Activated gamma-delta T cell treated with anti-CD3 and anti-CD28 coated beads, Interleukin-2, amount 50 U/mL, for 16 hours (primary cell): ENCODE measurements at regions not wholly inside any gene's neighbourhood (a gene's known extent, or its start where the extent isn't known, plus 50 kb on each side); places are given as distances from the start of the nearest gene placed in this dataset.
"Not testable (repeated sequence)": the region's sequence is repeated elsewhere in the genome, so short reads cannot be mapped to it uniquely, and the experiment has no call there.

Source experiments
- DNase-seq: peaks from one replicate; pipeline ENCODE4 v3.0.0-alpha.2; 2020; ENCODE audit warnings: low read depth

DNA sequence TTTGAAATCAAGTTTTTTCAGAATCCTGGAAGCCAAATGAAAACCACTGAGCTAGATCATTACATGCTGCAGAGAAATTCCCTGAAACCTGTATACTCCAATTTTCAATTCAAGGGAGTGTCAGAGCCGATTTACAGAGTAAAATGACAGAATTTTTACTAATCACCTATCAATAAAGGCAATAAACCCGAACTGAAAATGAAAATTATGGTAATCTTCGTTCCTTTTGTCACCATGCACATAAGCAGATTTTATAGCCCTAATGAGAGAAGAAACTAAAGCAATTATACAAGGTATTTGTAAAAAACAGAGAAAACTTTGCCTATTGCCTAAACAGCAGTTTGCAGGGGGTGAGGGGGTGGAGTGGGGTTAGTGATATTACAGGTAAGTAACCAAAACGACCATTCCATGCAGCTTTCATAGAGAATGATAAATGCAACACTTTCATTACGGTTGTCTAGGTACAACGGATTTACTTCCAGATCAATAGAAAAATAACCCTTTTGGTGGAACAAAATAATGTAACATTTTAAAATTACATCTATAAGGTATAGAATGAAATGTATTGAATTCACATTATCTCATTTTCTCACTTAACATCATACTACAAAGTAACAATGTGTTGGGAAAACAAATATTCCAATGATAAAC, 115.2 kb upstream of the BEND6 start:
- no peak for DNase-seq

DNA sequence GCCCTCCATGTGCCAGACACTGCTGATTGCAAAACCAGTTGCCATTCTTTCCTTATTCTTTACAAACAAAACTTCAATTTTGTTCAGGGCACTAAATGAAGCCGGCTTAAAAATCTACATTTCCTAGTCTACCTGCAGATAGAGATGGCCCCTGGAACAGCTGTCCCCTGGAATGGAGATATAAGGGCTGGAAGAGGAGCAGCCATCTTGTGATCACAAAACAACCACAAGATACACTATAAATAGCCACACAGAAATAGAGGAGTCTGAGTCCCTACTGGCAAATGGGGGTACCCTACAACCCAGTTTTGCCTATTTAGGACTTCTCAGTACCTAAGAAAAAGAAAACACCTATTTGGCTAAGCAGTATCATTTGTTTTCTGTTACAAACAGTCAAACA, 115.9 kb upstream of the BEND6 start:
- DNase-seq = no peak

DNA sequence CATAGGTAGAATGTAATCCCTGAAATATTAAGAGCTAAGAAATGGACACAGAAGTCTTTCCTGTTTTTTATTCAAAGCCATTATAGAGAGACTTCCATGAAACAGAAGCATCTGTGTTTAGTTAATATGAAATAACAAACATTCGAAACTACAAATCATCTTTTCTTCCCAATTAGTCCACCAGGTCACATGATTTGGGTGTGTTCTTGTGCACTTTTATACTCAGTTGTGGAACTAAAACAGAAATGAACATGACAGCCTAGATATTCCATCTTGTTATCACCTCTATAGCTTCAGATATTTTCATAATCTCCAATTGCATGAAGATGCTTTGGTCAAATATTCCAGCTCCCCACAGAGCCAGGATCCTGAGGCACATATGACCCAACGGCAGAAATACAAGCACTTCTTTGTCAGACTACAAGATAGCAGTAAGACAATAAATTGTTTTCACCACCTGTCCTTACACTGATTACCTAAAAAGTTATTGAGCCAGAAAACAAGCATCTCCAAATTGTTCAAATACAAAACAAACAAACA, 116.8 kb upstream of the BEND6 start:
- DNase-seq = no peak

DNA sequence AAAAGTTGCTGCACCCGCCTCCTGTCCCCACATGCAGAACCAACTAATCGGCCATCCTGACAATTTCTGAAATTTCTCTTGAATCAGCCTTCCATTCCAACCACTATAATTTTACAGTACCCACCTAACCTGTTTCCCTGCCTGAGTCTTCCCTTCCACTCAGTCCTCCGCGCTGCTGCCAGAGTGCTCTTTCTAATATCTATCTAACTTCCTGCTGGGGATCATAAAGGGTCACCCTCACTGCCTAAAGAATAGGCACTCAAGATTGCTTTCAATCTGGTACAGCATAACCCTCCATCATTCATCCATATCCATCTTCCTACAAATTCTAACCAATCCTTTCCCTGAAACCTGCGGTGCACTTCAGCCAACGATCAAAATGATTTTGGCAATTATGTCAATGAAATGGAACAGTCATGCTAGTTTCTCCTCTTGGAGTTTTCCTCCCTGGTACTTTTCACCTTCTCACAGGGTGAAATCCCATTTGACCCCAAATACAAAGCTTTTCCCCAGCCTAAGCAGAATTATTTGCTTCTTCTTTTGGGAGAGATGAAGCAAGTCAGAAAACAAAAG, 117.5 kb upstream of the BEND6 start:
- DNase-seq = no peak

DNA sequence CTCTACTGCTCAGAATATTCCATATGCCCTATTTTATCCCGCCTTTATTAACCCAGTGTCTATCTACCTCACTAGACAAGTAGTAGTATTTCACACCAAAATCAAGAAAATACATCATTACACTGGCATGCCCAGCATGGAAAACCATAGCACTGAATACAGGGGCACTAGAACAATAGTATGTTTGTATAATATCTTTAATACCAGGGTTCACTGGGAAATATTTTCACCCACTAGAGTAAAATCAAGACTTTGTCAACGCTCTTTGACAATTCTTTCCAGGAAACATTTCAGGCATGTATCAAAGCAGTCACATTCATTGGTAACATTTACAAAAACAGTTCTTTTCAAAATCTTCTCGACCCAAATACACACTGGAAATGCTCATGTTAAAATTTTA, 119.3 kb upstream of the BEND6 start:
- DNase-seq = no peak

DNA sequence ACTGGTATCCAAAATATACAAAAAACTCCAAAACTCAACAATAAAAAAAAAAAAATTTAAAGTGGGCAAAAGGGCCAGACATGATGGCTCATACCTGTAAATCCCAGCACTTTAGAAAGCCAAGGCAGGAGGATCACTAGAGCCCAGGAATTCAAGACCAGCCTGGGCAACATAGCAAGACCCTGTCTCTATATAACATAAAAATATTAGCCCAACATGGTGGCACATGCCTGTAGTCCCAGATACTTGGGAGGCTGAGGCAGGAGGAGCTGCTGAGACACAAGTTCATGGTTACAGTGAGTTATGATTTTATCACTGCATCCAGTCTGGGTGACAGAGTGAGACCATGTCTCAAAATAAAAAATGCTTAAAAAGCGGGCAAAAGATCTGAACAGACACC, 121.0 kb upstream of the BEND6 start:
- DNase-seq = no peak

DNA sequence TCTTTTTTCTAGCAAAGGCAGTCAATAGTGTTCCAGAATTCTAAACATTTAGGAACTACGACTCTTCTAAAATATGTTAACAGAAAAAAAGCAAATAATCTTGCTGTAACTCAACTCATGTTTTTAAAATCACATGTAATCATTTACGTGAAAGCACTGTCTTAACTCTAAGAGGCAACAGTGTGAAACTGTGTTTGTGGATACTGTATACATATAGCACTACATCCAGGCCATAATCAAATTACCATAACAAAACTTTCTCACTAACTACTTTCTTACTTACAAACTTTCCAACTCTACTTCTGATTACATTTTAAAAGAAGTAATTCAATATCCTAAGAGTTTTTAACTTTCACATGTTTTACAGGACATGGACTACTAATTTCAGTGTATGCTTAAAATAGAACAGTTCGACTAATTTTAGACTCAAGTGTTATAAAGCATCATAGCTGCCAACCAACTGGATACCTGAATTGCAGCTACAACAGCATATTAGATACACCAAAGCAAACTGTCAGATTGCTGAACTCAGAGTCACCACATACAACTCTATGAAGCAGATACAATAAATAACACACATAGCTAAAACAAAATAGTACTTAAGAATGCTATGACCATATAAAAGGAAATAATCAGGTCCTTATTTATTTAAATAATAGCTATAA, 121.6 kb upstream of the BEND6 start:
- DNase-seq = no peak

DNA sequence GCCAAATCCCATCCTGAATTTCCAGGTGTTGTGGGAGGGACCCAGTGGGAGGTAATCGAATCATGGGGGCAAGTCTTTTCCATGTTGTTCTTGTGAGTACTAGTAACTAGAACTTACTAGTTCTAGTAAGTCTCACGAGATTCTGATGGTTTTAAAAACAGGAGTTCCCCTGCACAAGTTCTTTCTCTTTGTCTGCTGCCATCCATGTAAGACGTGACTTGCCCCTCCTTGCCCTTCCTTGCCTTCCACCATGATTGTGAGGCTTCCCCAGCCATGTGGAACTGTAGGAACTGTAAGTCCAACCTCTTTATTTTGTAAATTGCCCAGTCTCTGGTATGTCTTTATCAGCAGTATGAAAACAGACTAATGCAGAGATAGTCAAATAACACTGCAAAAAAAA, 122.7 kb upstream of the BEND6 start:
- no peak for DNase-seq

DNA sequence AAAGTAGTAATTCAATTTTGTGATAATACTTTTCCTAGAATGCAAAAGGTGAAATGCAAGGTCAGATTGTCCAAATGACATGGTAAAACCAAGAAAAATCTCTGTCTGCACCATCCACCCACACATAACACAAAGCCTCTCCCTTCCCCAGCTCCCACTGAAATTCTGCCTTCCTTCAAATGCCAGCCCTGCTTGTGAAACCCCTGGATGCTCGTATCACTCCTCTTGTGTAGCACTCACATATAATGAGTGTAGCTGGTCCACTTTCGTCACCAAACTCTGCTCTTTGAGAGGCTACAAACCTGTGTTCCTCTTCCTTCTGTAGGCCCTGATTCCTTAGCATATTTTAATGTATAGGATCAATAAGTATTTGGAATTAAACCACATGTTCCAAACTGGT, 123.6 kb upstream of the BEND6 start:
- DNase-seq = no peak

DNA sequence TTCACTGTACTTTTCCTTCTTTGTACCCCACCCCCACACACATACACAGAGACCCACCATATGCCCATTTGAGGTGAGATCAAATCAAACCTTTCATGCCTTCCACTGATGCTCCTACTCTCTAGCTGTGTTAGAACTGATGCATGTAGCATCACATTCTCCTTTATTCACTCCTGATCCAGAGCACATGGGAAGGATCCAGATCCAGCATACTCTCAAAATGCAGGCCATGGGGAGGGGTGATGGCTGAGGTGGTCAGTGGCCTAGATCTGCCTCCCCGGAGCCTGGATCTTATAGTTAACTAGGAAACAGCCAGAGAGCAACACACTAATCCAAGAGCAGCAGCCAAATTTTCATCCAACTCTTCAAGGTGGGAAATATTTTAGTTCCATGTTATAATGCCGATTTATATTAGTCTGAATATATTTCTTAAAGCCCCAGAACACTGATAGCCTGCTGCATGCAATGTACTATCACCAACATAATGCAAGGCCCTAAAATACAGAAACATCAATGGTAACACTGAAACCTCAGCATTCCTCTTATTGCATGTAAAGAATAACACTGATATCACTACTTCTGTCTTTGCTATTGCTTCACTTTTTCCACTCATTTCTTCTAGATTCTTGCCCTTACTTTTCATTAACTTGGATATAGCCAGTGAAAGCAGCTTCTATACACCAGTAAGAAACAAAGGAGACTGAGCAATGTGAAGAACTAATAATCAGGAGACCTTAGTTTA, 126.8 kb upstream of the BEND6 start:
- DNase-seq = no peak

DNA sequence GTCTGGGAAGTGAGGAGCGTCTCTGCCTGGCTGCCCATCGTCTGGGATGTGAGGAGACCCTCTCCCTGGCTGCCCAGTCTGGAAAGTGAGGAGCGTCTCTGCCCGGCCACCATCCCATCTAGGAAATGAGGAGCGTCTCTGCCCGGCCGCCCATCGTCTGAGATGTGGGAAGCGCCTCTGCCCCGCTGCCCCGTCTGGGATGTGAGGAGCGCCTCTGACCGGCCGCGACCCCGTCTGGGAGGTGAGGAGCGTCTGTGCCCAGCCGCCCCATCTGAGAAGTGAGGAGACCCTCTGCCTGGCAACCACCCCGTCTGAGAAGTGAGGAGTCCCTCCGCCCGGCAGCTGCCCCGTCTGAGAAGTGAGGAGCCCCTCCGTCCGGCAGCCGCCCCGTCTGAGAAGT, 130.5 kb upstream of the BEND6 start:
- DNase-seq = not testable (repeated sequence)

DNA sequence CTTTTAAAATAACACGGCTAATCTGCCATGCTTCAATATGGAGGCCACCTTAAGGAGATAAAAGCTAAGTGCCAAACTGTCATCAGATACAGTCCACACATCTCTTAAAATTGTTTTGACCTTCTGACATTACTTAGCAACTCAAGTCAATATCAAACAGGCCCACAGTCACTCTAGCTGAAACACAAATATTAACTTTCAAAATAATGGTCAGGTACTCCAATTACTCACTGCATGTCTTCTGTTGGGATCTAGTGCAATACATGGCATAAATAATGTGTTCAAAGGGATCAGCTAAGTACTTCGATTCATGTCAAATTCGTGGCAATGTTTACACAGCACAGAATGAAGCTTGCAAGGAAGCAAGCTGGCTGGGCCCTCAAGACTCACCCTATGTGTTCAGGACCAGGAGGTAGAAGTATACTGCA, 133.9 kb upstream of the BEND6 start:
- DNase-seq = no peak

DNA sequence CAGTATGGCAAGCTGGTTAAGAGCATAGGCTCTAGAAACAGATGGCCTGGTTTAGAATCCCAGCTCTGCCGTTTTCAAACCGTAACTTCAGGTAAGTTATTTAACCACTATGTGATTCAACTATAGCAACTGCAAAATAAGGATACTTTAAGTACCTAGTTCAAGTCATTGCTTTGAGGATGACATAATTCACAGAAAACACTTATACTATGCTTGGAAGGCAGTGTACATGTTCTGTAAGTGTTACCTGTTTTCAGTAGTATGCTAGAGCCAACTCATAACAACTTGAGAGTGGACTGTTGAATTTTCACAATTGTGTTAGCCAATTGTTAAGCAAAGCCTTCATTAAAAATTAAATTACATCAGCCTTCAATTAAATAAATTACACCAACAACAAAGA, 134.8 kb upstream of the BEND6 start:
- no peak for DNase-seq

DNA sequence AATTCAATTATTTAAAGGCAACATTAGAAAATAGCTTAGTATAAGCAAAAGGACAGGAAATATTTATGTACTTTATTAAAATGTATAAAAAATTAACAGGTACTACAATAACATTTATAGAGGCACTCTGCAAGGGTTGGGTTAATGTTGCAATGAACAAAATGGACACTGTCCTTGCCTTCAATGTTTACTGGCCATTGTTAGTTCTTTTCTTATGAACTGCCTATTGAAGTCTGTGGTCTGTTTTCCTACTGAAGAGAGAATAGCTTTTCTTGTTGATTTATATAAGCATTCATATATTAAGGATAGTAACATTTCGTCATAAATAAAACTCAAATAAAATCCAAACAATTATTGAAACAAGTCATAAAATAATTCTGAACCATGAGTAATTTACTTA, 135.3 kb upstream of the BEND6 start:
- DNase-seq = no peak

DNA sequence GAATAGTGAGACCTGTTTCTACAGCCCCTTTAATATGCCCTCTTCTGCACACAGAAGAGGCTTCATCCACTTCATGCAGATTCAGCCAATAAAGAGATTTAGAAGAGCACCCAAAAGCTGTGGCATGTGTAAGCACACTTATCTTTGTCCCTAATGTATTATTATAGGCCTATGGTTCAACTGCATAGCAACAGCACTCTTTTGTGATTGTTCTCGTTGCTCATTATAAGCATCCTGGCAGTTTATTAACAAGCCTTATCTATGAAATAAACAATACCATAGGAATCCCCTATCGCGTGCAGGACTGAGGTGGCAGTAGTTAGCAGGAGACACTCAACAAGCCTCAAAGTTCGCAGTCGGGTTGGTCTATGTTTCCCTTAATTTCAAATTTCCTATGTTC, 138.5 kb upstream of the BEND6 start:
- no peak for DNase-seq

DNA sequence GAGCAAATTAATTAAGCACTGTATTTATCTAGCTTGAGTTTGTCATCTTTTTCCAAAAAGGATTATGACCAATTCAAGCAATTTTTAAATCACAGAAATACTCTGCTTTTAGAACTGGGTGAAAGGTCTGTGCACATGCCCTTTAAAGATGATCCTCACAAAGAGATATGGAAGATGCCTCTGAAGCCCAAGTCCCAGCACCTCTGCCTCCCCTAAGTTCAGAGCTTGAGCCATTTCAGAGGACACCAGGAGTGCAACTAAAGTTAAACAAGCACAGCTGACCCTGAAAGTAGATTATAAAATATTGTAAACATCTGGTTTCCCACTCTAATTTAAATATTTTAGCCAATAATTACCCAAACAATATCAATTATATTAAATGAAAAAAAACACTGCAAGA, 139.5 kb upstream of the BEND6 start:
- no peak for DNase-seq

DNA sequence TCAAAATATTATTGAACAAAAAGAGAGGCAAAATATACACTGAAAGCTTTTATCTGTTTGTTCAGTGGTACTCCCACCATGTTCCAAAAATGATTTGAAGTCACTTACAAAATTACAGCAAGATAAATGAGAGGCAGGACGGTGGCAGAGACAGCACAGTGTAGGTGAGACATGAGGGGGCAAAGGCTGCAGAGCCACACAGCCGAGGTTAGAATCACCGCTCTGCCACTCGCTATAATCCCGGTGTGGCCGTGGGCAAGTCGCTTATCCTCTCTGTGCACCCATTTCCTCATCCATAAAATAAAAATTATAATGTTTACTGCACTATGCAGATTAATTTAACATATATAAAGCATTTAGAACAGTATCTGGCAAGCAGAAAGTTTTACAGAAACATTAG, 140.1 kb upstream of the BEND6 start:
- DNase-seq = no peak

DNA sequence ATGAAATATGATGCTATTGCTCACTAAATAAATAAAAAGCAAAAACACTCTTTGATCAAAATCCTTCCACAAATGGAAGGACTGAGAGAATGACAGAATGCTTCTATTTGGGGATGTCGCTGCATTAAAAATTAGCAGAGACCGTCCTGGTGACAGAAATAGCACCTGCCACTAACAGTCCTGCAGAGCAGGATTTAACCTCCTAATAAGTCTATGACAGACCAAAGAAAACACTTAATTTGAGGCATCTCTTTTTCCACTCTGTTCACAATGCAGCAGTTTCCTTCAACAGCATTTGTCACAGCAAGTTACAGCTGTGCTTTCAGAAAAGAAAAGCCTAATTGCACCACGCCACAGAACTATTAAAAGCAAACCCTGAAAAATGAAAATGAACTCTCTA, 140.6 kb upstream of the BEND6 start:
- no peak for DNase-seq

DNA sequence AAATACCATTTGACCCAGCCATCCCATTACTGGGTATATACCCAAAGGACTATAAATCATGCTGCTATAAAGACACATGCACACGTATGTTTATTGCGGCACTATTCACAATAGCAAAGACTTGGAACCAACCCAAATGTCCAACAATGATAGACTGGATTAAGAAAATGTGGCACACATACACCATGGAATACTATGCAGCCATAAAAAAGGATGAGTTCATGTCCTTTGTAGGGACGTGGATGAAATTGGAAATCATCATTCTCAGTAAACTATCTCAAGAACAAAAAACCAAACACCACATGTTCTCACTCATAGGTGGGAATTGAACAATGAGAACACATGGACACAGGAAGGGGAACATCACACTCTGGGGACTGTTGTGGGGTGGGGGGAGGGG, 142.1 kb upstream of the BEND6 start:
- not testable (repeated sequence) for DNase-seq

DNA sequence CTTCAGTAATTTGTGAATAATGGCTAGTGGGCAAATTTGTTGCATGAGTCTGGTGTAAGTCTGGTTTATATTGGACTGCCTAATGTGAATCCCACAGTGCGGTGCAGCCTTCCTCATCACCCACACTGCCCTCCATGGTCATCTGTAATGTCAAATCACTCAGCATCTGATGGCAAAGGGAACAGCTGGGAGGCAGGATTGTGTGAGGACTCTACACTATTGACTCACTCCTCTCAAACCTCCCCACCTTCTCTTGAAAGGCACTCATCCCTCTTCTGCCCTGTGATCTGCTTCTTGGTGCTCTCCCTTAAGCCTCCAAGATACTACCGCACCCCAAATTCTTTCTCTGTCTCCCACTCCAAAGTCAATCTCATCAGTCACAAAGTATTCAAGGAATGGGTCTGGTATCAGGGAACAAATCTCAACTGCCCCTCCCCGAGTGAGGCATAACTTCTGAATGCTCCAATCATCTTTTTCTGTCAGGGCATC, 146.0 kb upstream of the BEND6 start:
- DNase-seq = no peak

DNA sequence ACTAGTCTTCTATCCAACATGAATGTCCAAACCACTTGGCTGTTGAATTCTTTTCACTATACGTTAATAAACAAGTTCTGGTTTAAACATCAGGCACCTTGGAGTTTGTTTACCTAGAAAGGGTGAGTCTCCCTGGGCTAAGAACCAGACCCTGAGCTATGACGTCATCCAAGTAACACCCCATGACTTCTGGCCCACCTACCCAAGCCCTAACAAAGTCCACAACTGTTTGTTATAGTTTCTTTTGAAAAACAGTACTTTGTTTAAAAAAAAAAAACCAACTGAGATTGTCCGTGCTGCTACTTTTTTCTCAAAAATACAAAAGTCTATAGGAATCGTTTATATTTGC, 146.9 kb upstream of the BEND6 start:
- DNase-seq = no peak

DNA sequence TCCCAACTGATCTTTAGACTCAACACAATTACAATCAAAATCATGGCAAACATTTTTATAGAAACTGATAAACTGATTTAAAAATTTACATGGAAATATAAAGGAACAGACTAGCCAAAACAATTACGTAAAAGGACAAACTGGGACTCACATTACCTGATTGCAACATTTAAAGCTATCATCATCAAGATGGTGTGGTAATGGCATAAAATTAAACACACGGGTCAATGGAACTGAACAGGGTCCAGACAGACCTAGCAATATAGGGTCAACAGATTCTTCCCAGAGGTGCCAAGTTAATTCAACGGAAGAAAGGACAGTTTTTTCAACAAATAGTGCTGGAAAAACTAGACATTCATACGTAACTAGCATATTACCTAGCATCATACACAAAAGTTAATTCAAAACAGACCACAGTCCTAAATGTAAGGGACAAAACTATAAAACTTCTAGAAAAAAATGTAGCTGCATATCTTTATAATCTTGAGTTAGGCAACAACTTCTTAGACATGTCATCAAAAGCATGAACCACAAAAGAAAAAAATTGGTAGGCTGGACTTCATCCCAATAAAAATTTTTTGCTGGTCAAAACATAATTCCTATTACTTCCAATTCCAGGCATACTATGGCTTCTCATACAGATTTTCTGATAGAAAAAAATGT, 147.4 kb upstream of the BEND6 start:
- no peak for DNase-seq
